ENCODE measurements at regions not wholly inside any gene's neighbourhood (a gene's known extent, or its start where the extent isn't known, plus 50 kb on each side); places are given as distances from the start of the nearest gene placed in this dataset.

- no peak for DNase-seq
- no peak overlapping the region for H3K27ac ChIP-seq
- no peaks in the 10 kb centered on the region for H3K9me3 ChIP-seq
- H3K4me1 ChIP-seq = no peaks in the 10 kb centered on the region
- intact Hi-C loops (cut with DNase I) = no loop called here
- ATAC-seq = no peak
- H3K27me3 ChIP-seq = no peaks in the 10 kb centered on the region
- TF ChIP-seq CTCF (IDR thresholded peaks at IDR 0.05) (no peak), POLR2A (IDR thresholded peaks at IDR 0.05) (no peak)
- no peak overlapping the region for H3K4me3 ChIP-seq
- no peaks in the 10 kb centered on the region for H3K36me3 ChIP-seq
Measured at GRCh38 chr12:126572170-126572569, 1506.9 kb downstream of the AACS start.

- no peak overlapping the region for H3K4me3 ChIP-seq
- no peaks in the 10 kb centered on the region for H3K36me3 ChIP-seq
- H3K27ac ChIP-seq = no peak overlapping the region
- no peak for DNase-seq
- ATAC-seq = peak in 1 of 4 donors; percentile 11
- H3K9me3 ChIP-seq = no peaks in the 10 kb centered on the region
- no peak for TF ChIP-seq CTCF (IDR thresholded peaks at IDR 0.05)
- peaks cover 0 to 3% (median 0%) of the 10 kb centered on the region in 4 donors for H3K4me1 ChIP-seq
- intact Hi-C loops (cut with DNase I) = no loop called here
- no peaks in the 10 kb centered on the region for H3K27me3 ChIP-seq
Measured at GRCh38 chr12:126581655-126582054, 1516.4 kb downstream of the AACS start.

GRCh38 chr12:126582231-126582630 is 1517.0 kb downstream of the AACS start:
- TF ChIP-seq POLR2A (IDR thresholded peaks at IDR 0.05) (no peak), CTCF (IDR thresholded peaks at IDR 0.05) (no peak)
- ATAC-seq (peak; percentile 50 to 99 (median 66)), DNase-seq (peak in 1 of 3 donors; percentile 21)
- no peaks in the 10 kb centered on the region for H3K27me3 ChIP-seq
- no peak overlapping the region for H3K27ac ChIP-seq
- H3K9me3 ChIP-seq = no peaks in the 10 kb centered on the region
- WGBS (ENCODE audit: insufficient coverage, low coverage, low lambda C conversion rate, missing lambda C conversion rate) = 42% methylated on average over 3 of the region's 3 CpGs
- no peak overlapping the region for H3K4me3 ChIP-seq
- intact Hi-C loops (cut with DNase I) = no loop called here
- no peaks in the 10 kb centered on the region for H3K36me3 ChIP-seq
- peaks cover 0 to 3% (median 0%) of the 10 kb centered on the region in 4 donors for H3K4me1 ChIP-seq

GRCh38 chr12:126588586-126589249 is 1523.5 kb downstream of the AACS start:
- no peaks in the 10 kb centered on the region for H3K27me3 ChIP-seq
- no peaks in the 10 kb centered on the region for H3K4me1 ChIP-seq
- no peak overlapping the region for H3K27ac ChIP-seq
- no peaks in the 10 kb centered on the region for H3K36me3 ChIP-seq
- no peak overlapping the region for H3K4me3 ChIP-seq
- TF ChIP-seq CTCF (IDR thresholded peaks at IDR 0.05) (no peak), POLR2A (IDR thresholded peaks at IDR 0.05) (no peak)
- DNase-seq = no peak
- intact Hi-C loops (cut with DNase I) = no loop called here
- WGBS (ENCODE audit: insufficient coverage, low coverage, low lambda C conversion rate, missing lambda C conversion rate) = 49% methylated on average over 8 of the region's 8 CpGs
- ATAC-seq = no peak
- H3K9me3 ChIP-seq = no peaks in the 10 kb centered on the region

GRCh38 chr12:126591533-126591932 is 1526.3 kb downstream of the AACS start:
- 50% methylated on average over 2 of the region's 2 CpGs for WGBS (ENCODE audit: insufficient coverage, low coverage, low lambda C conversion rate, missing lambda C conversion rate)
- Histone ChIP-seq H3K27ac (no peak overlapping the region), H3K36me3 (no peaks in the 10 kb centered on the region), H3K4me3 (no peak overlapping the region), H3K9me3 (no peaks in the 10 kb centered on the region), H3K4me1 (no peaks in the 10 kb centered on the region), H3K27me3 (no peaks in the 10 kb centered on the region)
- no peak for DNase-seq
- TF ChIP-seq CTCF (IDR thresholded peaks at IDR 0.05) (no peak), POLR2A (IDR thresholded peaks at IDR 0.05) (no peak)
- intact Hi-C loops (cut with DNase I) = no loop called here
- no peak for ATAC-seq
